Neuronal stem cell (in vitro differentiated cells): ENCODE measurements at regions not wholly inside any gene's neighbourhood (a gene's known extent, or its start where the extent isn't known, plus 50 kb on each side); places are given as distances from the start of the nearest gene placed in this dataset.
A peak's percentile ranks its signal among the peaks of the same experiment; 100 is the strongest.

Experiments used
- DNase-seq: peaks from one replicate; pipeline ENCODE4 v3.0.0-alpha.2; 2013; ENCODE audit warnings: low spot score
- H2AFZ ChIP-seq: one replicate; pipeline ENCODE4 v1.6.1; 2013; ENCODE audit warnings: mild to moderate bottlenecking, low read length, inconsistent platforms
- H2AK5ac ChIP-seq: 2 replicates; pipeline ENCODE4 v1.6.1; 2013; ENCODE audit warnings: low read depth, mild to moderate bottlenecking, inconsistent platforms, low read length, moderate library complexity, mixed read lengths
- H2BK120ac ChIP-seq: 2 replicates; pipeline ENCODE4 v1.6.1; 2013; ENCODE audit warnings: low read depth, mild to moderate bottlenecking, inconsistent platforms, low read length, moderate library complexity, mixed read lengths
- H2BK12ac ChIP-seq: one replicate; pipeline ENCODE4 v1.6.1; 2013; ENCODE audit warnings: low read length, inconsistent platforms
- H2BK15ac ChIP-seq: 2 replicates; pipeline ENCODE4 v1.6.1; 2013; ENCODE audit warnings: mild to moderate bottlenecking, low read length, inconsistent platforms, mixed read lengths
- H2BK5ac ChIP-seq: one replicate; pipeline ENCODE4 v1.6.1; 2013; ENCODE audit warnings: inconsistent platforms, mild to moderate bottlenecking, low read length, moderate library complexity
- H3K14ac ChIP-seq: one replicate; pipeline ENCODE4 v1.6.1; 2013; ENCODE audit warnings: low read length, inconsistent platforms
- H3K18ac ChIP-seq: 2 replicates; pipeline ENCODE4 v1.6.1; 2013; ENCODE audit warnings: low read length, inconsistent platforms
- H3K23ac ChIP-seq: 2 replicates; pipeline ENCODE4 v1.6.1; 2013; ENCODE audit warnings: low read depth, mild to moderate bottlenecking, mixed read lengths, low read length, inconsistent platforms; ENCODE audit not compliant: poor library complexity
- H3K27ac ChIP-seq: replicated peaks from 3 replicates; pipeline ENCODE4 v1.5.1; 2013; ENCODE audit warnings: low read length, inconsistent platforms
- H3K27me3 ChIP-seq, 3 experiments: 2 replicates each; pipeline ENCODE4 v1.6.1; 2013; ENCODE audit warnings: low read length in 3 of 3, mild to moderate bottlenecking in 2 of 3, inconsistent platforms in 1 of 3, low read depth in 1 of 3, mixed read lengths in 1 of 3, moderate library complexity in 1 of 3; ENCODE audit not compliant: control insufficient read depth in 3 of 3, insufficient read depth in 3 of 3
- H3K36me3 ChIP-seq, 2 donors: replicated peaks in 1 of 2; 2 replicates each; pipeline ENCODE4 v1.6.1; 2013; ENCODE audit warnings: low read length in 2 of 2; ENCODE audit not compliant: control insufficient read depth in 2 of 2, insufficient read depth in 2 of 2
- H3K4ac ChIP-seq: 2 replicates; pipeline ENCODE4 v1.6.1; 2013; ENCODE audit warnings: inconsistent platforms, mild to moderate bottlenecking, low read length, moderate library complexity
- H3K4me1 ChIP-seq, 2 donors: 1 replicate in 1 of 2; 2 replicates in 1 of 2; pipeline ENCODE4 v1.6.1; 2013; ENCODE audit warnings: low read length in 2 of 2, low read depth in 1 of 2; ENCODE audit not compliant: control insufficient read depth in 2 of 2, insufficient read depth in 1 of 2
- H3K4me2 ChIP-seq: one replicate; pipeline ENCODE4 v1.6.1; 2013; ENCODE audit warnings: mild to moderate bottlenecking, low read length, inconsistent platforms; ENCODE audit not compliant: insufficient read depth, poor library complexity, severe bottlenecking
- H3K4me3 ChIP-seq, 2 donors: 2 replicates each; pipeline ENCODE4 v1.5.1; 2013; ENCODE audit warnings: low read length in 2 of 2, mild to moderate bottlenecking in 2 of 2, inconsistent platforms in 1 of 2, moderate library complexity in 1 of 2
- H3K79me1 ChIP-seq: one replicate; pipeline ENCODE4 v1.6.1; 2013; ENCODE audit warnings: low read depth, mild to moderate bottlenecking, inconsistent platforms, low read length, moderate library complexity
- H3K9ac ChIP-seq: one replicate; pipeline ENCODE4 v1.6.1; 2013; ENCODE audit warnings: mild to moderate bottlenecking, low read depth, low read length, inconsistent platforms; ENCODE audit not compliant: poor library complexity
- H3K9me3 ChIP-seq, 2 donors: replicated peaks in 1 of 2; 2 replicates each; pipeline versions ENCODE3 to v1.6.1; 2013; ENCODE audit warnings: low read length in 2 of 2, mild to moderate bottlenecking in 2 of 2, inconsistent platforms in 1 of 2, low read depth in 1 of 2, mixed read lengths in 1 of 2, moderate library complexity in 1 of 2; ENCODE audit not compliant: control insufficient read depth in 2 of 2, insufficient read depth in 1 of 2
- H4K8ac ChIP-seq: one replicate; pipeline ENCODE4 v1.6.1; 2013; ENCODE audit warnings: low read depth, mild to moderate bottlenecking, inconsistent platforms, low read length, moderate library complexity
- H4K91ac ChIP-seq: one replicate; pipeline ENCODE4 v1.6.1; 2013; ENCODE audit warnings: low read length, low read depth, mild to moderate bottlenecking, inconsistent platforms; ENCODE audit not compliant: poor library complexity
- WGBS, 2 donors: extraction: QIAGEN DNeasy Blood & Tissue Kit; methylation state at CpG; one replicate each; pipeline ENCODE4 v1.1.7; 2013; ENCODE audit warnings: missing lambda C conversion rate in 2 of 2, mixed read lengths in 1 of 2; ENCODE audit not compliant: insufficient read length in 2 of 2, insufficient replicate concordance in 1 of 2; ENCODE audit errors: extremely low coverage in 2 of 2; 5-methylcytosine and 5-hydroxymethylcytosine counted together

DNA sequence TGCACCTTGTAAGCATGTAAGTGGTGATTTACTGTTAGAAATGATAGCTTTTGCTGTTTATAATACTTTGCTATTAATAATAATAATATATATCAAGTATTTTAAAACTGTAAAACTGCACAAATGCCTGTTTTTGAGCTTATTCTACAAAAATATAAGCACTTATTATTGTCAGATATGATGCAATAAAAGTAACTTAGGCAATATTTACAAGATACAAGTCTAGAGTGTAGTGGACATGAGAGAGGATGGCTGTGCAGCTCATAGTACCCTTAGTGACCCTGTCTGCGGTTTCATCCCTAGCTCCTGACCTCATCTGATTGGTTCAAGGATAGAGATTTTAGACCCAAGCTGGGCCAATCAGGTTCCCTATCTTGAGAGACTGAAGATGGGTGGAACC is 178.4 kb downstream of the MTX2 start:
- H3K79me1 ChIP-seq = no peaks in the 10 kb centered on the region
- H3K4ac ChIP-seq = no peak overlapping the region
- no peaks in the 10 kb centered on the region for H3K4me1 ChIP-seq
- peaks cover 0 to 1% (median 0%) of the 10 kb centered on the region in 3 experiments for H3K27me3 ChIP-seq
- H2BK12ac ChIP-seq = no peak overlapping the region
- H3K23ac ChIP-seq = no peak overlapping the region
- H3K18ac ChIP-seq = no peak overlapping the region
- H3K4me2 ChIP-seq = no peak overlapping the region
- no peak overlapping the region for H2AFZ ChIP-seq
- H3K9ac ChIP-seq = no peak overlapping the region
- no peak overlapping the region for H2BK120ac ChIP-seq
- DNase-seq = no peak
- H3K36me3 ChIP-seq = no peaks in the 10 kb centered on the region
- no peak overlapping the region for H3K14ac ChIP-seq
- H2AK5ac ChIP-seq = no peak overlapping the region
- H3K9me3 ChIP-seq = no peaks in the 10 kb centered on the region
- H3K27ac ChIP-seq = no peak overlapping the region
- no peak overlapping the region for H2BK15ac ChIP-seq
- no peak overlapping the region for H4K8ac ChIP-seq
- no peak overlapping the region for H2BK5ac ChIP-seq
- H3K4me3 ChIP-seq = no peak overlapping the region
- WGBS, 2 donors = no CpG with 5 or more reads among the region's 1 CpG
- no peak overlapping the region for H4K91ac ChIP-seq

DNA sequence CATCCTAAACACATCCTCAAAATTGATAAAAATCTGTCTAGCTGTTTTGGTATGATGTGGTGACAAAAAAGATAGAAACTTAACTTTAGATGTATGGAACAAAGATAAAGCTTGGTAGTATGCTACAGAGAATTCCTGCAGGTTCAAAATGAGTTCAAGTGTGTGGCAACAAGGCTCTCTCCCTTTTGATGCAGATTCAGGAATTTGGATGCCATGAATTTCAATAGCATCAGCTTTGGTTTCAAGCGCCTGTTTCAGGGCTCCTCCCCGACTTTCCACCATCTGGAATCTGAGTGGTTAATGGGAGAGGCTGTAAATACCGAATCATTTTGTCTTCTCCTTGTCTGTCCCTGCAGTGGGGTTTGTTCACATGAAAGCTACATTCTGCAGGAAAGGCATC is 180.6 kb downstream of the MTX2 start:
- no peak overlapping the region for H3K4me3 ChIP-seq
- WGBS, 2 donors = no CpG with 5 or more reads among the region's 3 CpGs
- H2BK120ac ChIP-seq = no peak overlapping the region
- no peaks in the 10 kb centered on the region for H3K27me3 ChIP-seq
- no peak overlapping the region for H3K18ac ChIP-seq
- no peak overlapping the region for H2BK12ac ChIP-seq
- no peaks in the 10 kb centered on the region for H3K79me1 ChIP-seq
- H3K4me1 ChIP-seq = no peaks in the 10 kb centered on the region
- H3K23ac ChIP-seq = no peak overlapping the region
- no peak for DNase-seq
- H2AK5ac ChIP-seq = no peak overlapping the region
- no peak overlapping the region for H3K9ac ChIP-seq
- no peak overlapping the region for H3K14ac ChIP-seq
- no peaks in the 10 kb centered on the region for H3K36me3 ChIP-seq
- no peak overlapping the region for H3K27ac ChIP-seq
- peak overlapping the region; percentile 21 for H2AFZ ChIP-seq
- no peak overlapping the region for H2BK15ac ChIP-seq
- H4K8ac ChIP-seq = no peak overlapping the region
- no peaks in the 10 kb centered on the region for H3K9me3 ChIP-seq
- no peak overlapping the region for H3K4me2 ChIP-seq
- no peak overlapping the region for H3K4ac ChIP-seq
- no peak overlapping the region for H2BK5ac ChIP-seq
- no peak overlapping the region for H4K91ac ChIP-seq

DNA sequence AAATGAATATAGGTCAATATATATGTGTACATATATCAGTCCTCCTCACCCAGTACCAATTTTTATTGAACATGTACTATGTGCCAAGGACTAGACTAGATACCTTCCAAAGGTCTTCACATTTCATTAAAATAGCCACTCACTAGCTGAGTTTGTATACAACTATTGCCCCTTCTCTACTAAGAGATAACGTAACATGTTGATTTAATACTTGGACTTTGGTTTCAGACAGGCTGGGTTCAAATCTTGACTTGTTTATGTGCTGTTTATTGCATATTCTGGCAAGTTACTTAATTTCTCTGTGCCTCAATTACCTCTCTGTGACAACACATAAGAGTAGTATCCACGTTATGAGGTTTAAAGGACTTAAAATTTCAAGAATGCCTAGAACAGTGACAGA is 184.5 kb downstream of the MTX2 start:
- Histone ChIP-seq H3K4me3 (no peak overlapping the region), H2BK120ac (no peak overlapping the region), H3K36me3 (no peaks in the 10 kb centered on the region), H3K79me1 (no peaks in the 10 kb centered on the region), H3K18ac (no peak overlapping the region), H2BK15ac (no peak overlapping the region), H3K27me3 (no peaks in the 10 kb centered on the region), H2AK5ac (no peak overlapping the region), H3K27ac (no peak overlapping the region), H3K9me3 (no peaks in the 10 kb centered on the region), H2BK5ac (no peak overlapping the region), H2AFZ (no peak overlapping the region), H3K9ac (no peak overlapping the region), H3K4me1 (peaks cover 5 to 14% of the 10 kb centered on the region in 2 donors), H3K23ac (no peak overlapping the region), H4K91ac (no peak overlapping the region), H4K8ac (no peak overlapping the region), H2BK12ac (no peak overlapping the region), H3K4ac (no peak overlapping the region), H3K14ac (no peak overlapping the region), H3K4me2 (no peak overlapping the region)
- no CpG with 5 or more reads among the region's 2 CpGs for WGBS, 2 donors
- no peak for DNase-seq

DNA sequence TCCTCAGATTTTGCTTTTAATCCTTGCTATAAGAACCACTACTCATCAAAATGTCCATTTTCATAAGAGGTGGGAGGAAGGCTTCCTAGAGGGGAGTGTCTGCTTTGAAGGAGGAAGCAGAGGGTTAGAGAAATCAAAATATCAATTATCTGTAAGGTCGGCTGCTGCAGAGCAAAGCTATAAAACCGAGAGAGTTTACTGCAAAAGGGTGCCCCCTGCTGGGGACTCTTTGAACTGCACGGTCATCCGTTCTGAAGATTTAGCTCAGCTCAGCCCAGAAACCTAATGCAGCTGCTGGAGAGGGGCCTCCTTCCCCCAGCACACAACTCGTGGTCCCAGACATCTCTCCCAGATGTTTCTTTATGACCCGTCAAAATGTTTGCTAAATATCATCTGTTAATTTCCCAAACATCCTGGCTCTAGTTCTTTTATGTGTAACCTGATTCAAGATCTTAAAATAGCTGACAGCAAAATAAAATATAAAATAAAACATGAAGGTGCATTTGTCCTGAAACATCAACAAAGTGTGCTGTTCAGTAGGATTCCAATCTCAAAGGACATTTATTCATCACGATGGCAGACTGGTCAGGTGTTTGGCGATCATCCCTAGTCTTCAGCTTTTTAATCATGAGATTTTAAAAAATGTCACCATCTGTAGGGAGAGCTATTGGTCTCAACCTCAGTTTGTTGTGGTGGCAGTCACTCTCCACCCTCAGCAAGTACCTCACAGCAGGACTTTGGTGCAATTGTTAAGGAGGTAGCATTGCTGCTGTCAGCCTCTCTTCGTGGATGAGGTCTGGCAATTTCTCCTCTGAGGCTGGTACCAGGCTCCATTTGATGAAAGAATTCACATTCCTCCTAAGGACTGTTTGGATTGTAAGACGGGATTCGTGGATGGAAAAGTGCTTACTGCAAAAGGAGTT is 185.9 kb downstream of the MTX2 start:
- peaks cover 5 to 14% of the 10 kb centered on the region in 2 donors for H3K4me1 ChIP-seq
- H3K18ac ChIP-seq = no peak overlapping the region
- DNase-seq = peak; percentile 76
- peak overlapping the region; percentile 80 for H2AFZ ChIP-seq
- H2BK12ac ChIP-seq = no peak overlapping the region
- H3K4ac ChIP-seq = no peak overlapping the region
- H3K9ac ChIP-seq = no peak overlapping the region
- H3K36me3 ChIP-seq = no peaks in the 10 kb centered on the region
- no peak overlapping the region for H2AK5ac ChIP-seq
- no peak overlapping the region for H4K91ac ChIP-seq
- H3K14ac ChIP-seq = no peak overlapping the region
- no peaks in the 10 kb centered on the region for H3K9me3 ChIP-seq
- no peaks in the 10 kb centered on the region for H3K27me3 ChIP-seq
- H2BK5ac ChIP-seq = no peak overlapping the region
- no peak overlapping the region for H3K23ac ChIP-seq
- WGBS, 2 donors = no CpG with 5 or more reads among the region's 11 CpGs
- H3K4me2 ChIP-seq = no peak overlapping the region
- H3K27ac ChIP-seq = no peak overlapping the region
- no peak overlapping the region for H4K8ac ChIP-seq
- H3K79me1 ChIP-seq = no peaks in the 10 kb centered on the region
- no peak overlapping the region for H3K4me3 ChIP-seq
- no peak overlapping the region for H2BK120ac ChIP-seq
- H2BK15ac ChIP-seq = no peak overlapping the region
